Natural killer cell (primary cell): ENCODE measurements at regions not wholly inside any gene's neighbourhood (a gene's known extent, or its start where the extent isn't known, plus 50 kb on each side); places are given as distances from the start of the nearest gene placed in this dataset.
"Not testable (repeated sequence)": the region's sequence is repeated elsewhere in the genome, so short reads cannot be mapped to it uniquely, and the experiment has no call there.

ENCODE experiments used
- ATAC-seq, 3 donors: fragments of 150-1000 bp in 2 of 3; fragments of 200-7000 bp in 1 of 3; cut with Tn5 transposase; 1 replicate in 1 of 3; 2 replicates in 2 of 3; pipeline ENCODE4 v1.10.0; 2021; ENCODE audit warnings: mild to moderate bottlenecking in 2 of 3, moderate library complexity in 2 of 3
- DNase-seq, 2 donors: peaks; one replicate each; pipeline versions ENCODE4 v3.0.0 to v3.0.0-alpha.2; 2013 to 2021; ENCODE audit warnings: mixed read lengths in 1 of 2
- H3K27ac ChIP-seq: one replicate; pipeline ENCODE4 v1.5.1; 2013; ENCODE audit warnings: mild to moderate bottlenecking, low read length
- H3K27me3 ChIP-seq: one replicate; pipeline ENCODE4 v1.6.1; 2013; ENCODE audit warnings: low read length; ENCODE audit not compliant: control insufficient read depth, insufficient read depth
- H3K36me3 ChIP-seq: one replicate; pipeline ENCODE4 v1.6.1; 2013; ENCODE audit warnings: low read length; ENCODE audit not compliant: control insufficient read depth, insufficient read depth
- H3K4me1 ChIP-seq: one replicate; pipeline ENCODE4 v1.6.1; 2013; ENCODE audit warnings: low read length; ENCODE audit not compliant: control insufficient read depth, insufficient read depth
- H3K4me3 ChIP-seq: one replicate; pipeline ENCODE4 v1.5.1; 2013; ENCODE audit warnings: low read length
- H3K9me3 ChIP-seq: one replicate; pipeline ENCODE4 v1.6.1; 2013; ENCODE audit warnings: low read length; ENCODE audit not compliant: control insufficient read depth, insufficient read depth
- H3K27ac Mint-ChIP-seq, 2 donors: one replicate each; pipeline ENCODE4 v1.8.0; 2022; ENCODE audit warnings: mild to moderate bottlenecking in 2 of 2, mixed read lengths in 2 of 2, moderate library complexity in 1 of 2
- H3K27me3 Mint-ChIP-seq, 2 donors: one replicate each; pipeline ENCODE4 v1.8.0; 2022; ENCODE audit warnings: low read depth in 2 of 2, mixed read lengths in 2 of 2
- H3K36me3 Mint-ChIP-seq: one replicate; pipeline ENCODE4 v1.8.0; 2022; ENCODE audit warnings: mixed read lengths
- H3K4me1 Mint-ChIP-seq, 2 donors: one replicate each; pipeline ENCODE4 v1.8.0; 2022; ENCODE audit warnings: mixed read lengths in 2 of 2
- H3K4me3 Mint-ChIP-seq: one replicate; pipeline ENCODE4 v1.8.0; 2022; ENCODE audit warnings: mild to moderate bottlenecking, moderate library complexity, mixed read lengths
- H3K9me3 Mint-ChIP-seq, 2 donors: one replicate each; pipeline ENCODE4 v1.8.0; 2022; ENCODE audit warnings: mixed read lengths in 2 of 2
- CTCF ChIP-seq: fragments of 200-600 bp; IDR thresholded peaks from one replicate; pipeline ENCODE4 v1.8.0; 2022; ENCODE audit warnings: antibody characterized with exemption
- WGBS: methylation state at CpG from one replicate; pipeline ENCODE4 v1.1.7; 2013; ENCODE audit warnings: missing lambda C conversion rate; ENCODE audit not compliant: insufficient coverage; 5-methylcytosine and 5-hydroxymethylcytosine counted together
- intact Hi-C: fragments of 100-400 bp; cut with micrococcal nuclease; formaldehyde crosslinking; loops from one replicate; pipeline ENCODE4 v1.14.2; 2022

- Histone ChIP-seq H3K36me3 (no peaks in the 10 kb centered on the region), H3K27ac (no peak overlapping the region), H3K4me1 (peaks cover 20% of the 10 kb centered on the region), H3K9me3 (peaks cover under 1% of the 10 kb centered on the region), H3K27me3 (no peaks in the 10 kb centered on the region), H3K4me3 (no peak overlapping the region)
- ATAC-seq (peak; percentile 37 to 63 (median 54)), DNase-seq (peak in 1 of 2 donors; percentile 59)
- Mint-ChIP-seq H3K27ac (peak overlapping the region in 1 of 2 donors; percentile 1), H3K4me1 (peaks cover 23% of the 10 kb centered on the region in 2 donors), H3K9me3 (no peaks in the 10 kb centered on the region), H3K36me3 (no peaks in the 10 kb centered on the region), H3K27me3 (peaks cover 0 to 2% of the 10 kb centered on the region in 2 donors), H3K4me3 (peak overlapping the region; percentile 43)
- 65% methylated on average over 2 of the region's 3 CpGs for WGBS
- no peak for TF ChIP-seq CTCF
- intact Hi-C loops = loop anchor here (5.0 kb wide), 1 partner anchor 197 kb away; no protein-coding TSS in a partner anchor
Measured at GRCh38 chr3:197454014-197454413, 101.8 kb downstream of the BDH1 start.

- ATAC-seq = no peak
- Histone ChIP-seq H3K27me3 (no peaks in the 10 kb centered on the region), H3K9me3 (no peaks in the 10 kb centered on the region), H3K4me3 (no peak overlapping the region), H3K4me1 (peaks cover 2% of the 10 kb centered on the region), H3K36me3 (no peaks in the 10 kb centered on the region), H3K27ac (no peak overlapping the region)
- no peak overlapping the region for H3K4me3 Mint-ChIP-seq
- TF ChIP-seq CTCF = no peak
- peaks cover 8 to 9% of the 10 kb centered on the region in 2 donors for H3K4me1 Mint-ChIP-seq
- no peaks in the 10 kb centered on the region for H3K9me3 Mint-ChIP-seq
- no peaks in the 10 kb centered on the region for H3K36me3 Mint-ChIP-seq
- no peak for DNase-seq
- peak overlapping the region in 1 of 2 donors; percentile 41 for H3K27ac Mint-ChIP-seq
- intact Hi-C loops = loop anchor here (5.0 kb wide), 1 partner anchor 194 kb away; no protein-coding TSS in a partner anchor
- peaks cover 0 to 10% of the 10 kb centered on the region in 2 donors for H3K27me3 Mint-ChIP-seq
- WGBS = 100% methylated on average over 3 of the region's 4 CpGs
Measured at GRCh38 chr3:197450810-197451209, 105.0 kb downstream of the BDH1 start.

GRCh38 chr3:197450308-197450707 lies 105.5 kb downstream of the BDH1 start:
- 85% methylated on average over 2 of the region's 2 CpGs for whole genome bisulfite sequencing
- intact Hi-C loops = loop anchor here (5.0 kb wide), 1 partner anchor 193 kb away; no protein-coding TSS in a partner anchor
- Mint-ChIP-seq H3K27ac (no peak overlapping the region), H3K27me3 (peaks cover 0 to 10% of the 10 kb centered on the region in 2 donors), H3K4me1 (peaks cover 3 to 5% of the 10 kb centered on the region in 2 donors), H3K9me3 (no peaks in the 10 kb centered on the region), H3K36me3 (no peaks in the 10 kb centered on the region), H3K4me3 (no peak overlapping the region)
- no peak overlapping the region for H3K27ac ChIP-seq
- no peak for TF ChIP-seq CTCF
- H3K4me3 ChIP-seq = no peak overlapping the region
- DNase-seq (no peak), ATAC-seq (no peak)
- no peaks in the 10 kb centered on the region for H3K4me1 ChIP-seq
- H3K36me3 ChIP-seq = no peaks in the 10 kb centered on the region
- H3K9me3 ChIP-seq = no peaks in the 10 kb centered on the region
- H3K27me3 ChIP-seq = no peaks in the 10 kb centered on the region

- H3K27me3 Mint-ChIP-seq = peaks cover 0 to 17% of the 10 kb centered on the region in 2 donors
- H3K4me1 Mint-ChIP-seq, H3K4me3 ChIP-seq, H3K36me3 ChIP-seq, H3K4me3 Mint-ChIP-seq, H3K9me3 Mint-ChIP-seq, H3K27ac ChIP-seq, intact Hi-C loops, H3K9me3 ChIP-seq, DNase-seq, H3K27ac Mint-ChIP-seq, H3K36me3 Mint-ChIP-seq, H3K27me3 ChIP-seq, H3K4me1 ChIP-seq, ATAC-seq: not testable (repeated sequence)
- WGBS = 96% methylated on average over 3 of the region's 3 CpGs
Measured at GRCh38 chr3:197449181-197449580, 106.6 kb downstream of the BDH1 start.

GRCh38 chr3:197447781-197448180 lies 108.0 kb downstream of the BDH1 start:
- H3K9me3 Mint-ChIP-seq, intact Hi-C loops, H3K9me3 ChIP-seq, H3K4me1 Mint-ChIP-seq, H3K27me3 ChIP-seq, ATAC-seq, H3K27ac ChIP-seq, H3K27ac Mint-ChIP-seq, H3K4me1 ChIP-seq, H3K36me3 Mint-ChIP-seq, H3K4me3 ChIP-seq, H3K4me3 Mint-ChIP-seq, H3K36me3 ChIP-seq: not testable (repeated sequence)
- peaks cover 6 to 27% of the 10 kb centered on the region in 2 donors for H3K27me3 Mint-ChIP-seq
- 70% methylated on average over 4 of the region's 6 CpGs for WGBS
- peak in 1 of 2 donors; percentile 24 for DNase-seq
